Heart left ventricle (tissue), 16 donors: ENCODE measurements at regions not wholly inside any gene's neighbourhood (a gene's known extent, or its start where the extent isn't known, plus 50 kb on each side); places are given as distances from the start of the nearest gene placed in this dataset.

ENCODE experiments used
- ATAC-seq, 4 donors: fragments of 200-7000 bp; cut with Tn5 transposase; one replicate each; pipeline ENCODE4 v1.9.1; 2020 to 2022; ENCODE audit warnings: moderate library complexity in 4 of 4, mild to moderate bottlenecking in 3 of 4, moderate number of reproducible peaks in 1 of 4
- DNase-seq, 5 donors: peaks; one replicate each; pipeline ENCODE4 v3.0.0-alpha.2; 2020
- H3K27ac ChIP-seq, 12 donors: fragments of 200-600 bp; sonication (generic) in 4 of 12; one replicate each; pipeline versions ENCODE4 v1.5.0 to v1.8.0; 2016 to 2022; ENCODE audit warnings: mild to moderate bottlenecking in 2 of 12
- H3K27me3 ChIP-seq, 9 donors: fragments of 200-600 bp; sonication (generic) in 2 of 9; one replicate each; pipeline versions ENCODE4 v1.5.1 to v1.8.0; 2016 to 2022; ENCODE audit warnings: mild to moderate bottlenecking in 3 of 9
- H3K36me3 ChIP-seq, 9 donors: fragments of 200-600 bp; sonication (generic) in 2 of 9; one replicate each; pipeline versions ENCODE4 v1.5.0 to v1.8.0; 2018 to 2022; ENCODE audit warnings: mild to moderate bottlenecking in 2 of 9
- H3K4me1 ChIP-seq, 12 donors: fragments of 200-600 bp; sonication (generic) in 4 of 12; one replicate each; pipeline versions ENCODE4 v1.5.0 to v1.8.0; 2016 to 2022; ENCODE audit warnings: mild to moderate bottlenecking in 3 of 12
- H3K4me3 ChIP-seq, 12 donors: fragments of 200-600 bp; sonication (generic) in 4 of 12; one replicate each; pipeline versions ENCODE4 v1.5.0 to v1.8.0; 2017 to 2022; ENCODE audit warnings: mild to moderate bottlenecking in 9 of 12, moderate library complexity in 4 of 12
- H3K9me3 ChIP-seq, 12 donors: fragments of 200-600 bp; sonication (generic) in 4 of 12; one replicate each; pipeline versions ENCODE4 v1.5.0 to v1.8.0; 2016 to 2022; ENCODE audit warnings: mild to moderate bottlenecking in 1 of 12
- CTCF ChIP-seq, 12 donors: fragments of 200-600 bp; sonication (generic) in 4 of 12; IDR thresholded peaks; one replicate each; pipeline versions ENCODE4 v1.5.0 to v1.8.0; 2018 to 2022; ENCODE audit warnings: antibody characterized with exemption in 12 of 12, mild to moderate bottlenecking in 5 of 12
- POLR2A ChIP-seq, 2 donors: fragments of 450-650 bp; IDR thresholded peaks; one replicate each; pipeline ENCODE4 v1.6.1; 2017; ENCODE audit warnings: antibody characterized with exemption in 2 of 2, mild to moderate bottlenecking in 2 of 2, moderate library complexity in 2 of 2
- WGBS, 4 donors: extraction: QIAGEN DNeasy Blood & Tissue Kit in 2 of 4; methylation state at CpG; one replicate each; pipeline versions ENCODE4 v1.1.5 to v1.1.7; 2013 to 2018; 5-methylcytosine and 5-hydroxymethylcytosine counted together
- intact Hi-C, 10 donors: fragments of 100-400 bp; cut with DNase I; formaldehyde crosslinking; loops; one replicate each; pipeline versions ENCODE4 v1.11.1 to v1.14.2; 2022
- donor health status: ischemic (EF 13 %, LVEDD 7.1; RV severe dilation, severe dysfunction).
- donor health status: healthy with polysubstance abuse.
- donor health status: DM: no; HTN: yes; CAD: no.
- donor health status: DM: no; HTN: no; CAD: no.
- donor health status: ischemic (EF 25% LVEDD 6.9; RV normal size, moderate dysfunction).
- donor health status: ischemic (EF 25% LVEDD 5.7; RV mildly dilated, moderate dysfunction).
- donor health status: healthy.
- donor health status: DM: yes; HTN: yes; CAD: no.
- donor health status: ischemic (EF 35%, LVEDD 5.7; RV mildly dilated, moderate dysfunction).
- donor health status: nonischemic (EF 11% LVEDD 7.7; RV severe dilation, severe dysfunction).
- donor health status: DM: yes; HTN: yes; CAD: no.
- donor health status: PGD.
- donor health status: ischemic (EF 29% LVEDD 5.4; RV normal size, mild dysfunction).
- donor health status: nonischemic (EF 23%, LVEDD 6.1; RV moderate dilation, normal function).

- no peak overlapping the region for H3K27ac ChIP-seq
- ATAC-seq = no peak
- intact Hi-C loops = loop anchor here in 9 of 10 donors (5.0 to 10.0 kb wide), 4 partner anchors 114 to 1734 kb away; no protein-coding TSS in a partner anchor
- peaks cover 0 to 2% (median 0%) of the 10 kb centered on the region in 12 donors for H3K4me1 ChIP-seq
- H3K36me3 ChIP-seq = no peaks in the 10 kb centered on the region
- H3K9me3 ChIP-seq = no peaks in the 10 kb centered on the region
- no peak overlapping the region for H3K4me3 ChIP-seq
- no peaks in the 10 kb centered on the region for H3K27me3 ChIP-seq
- no peak for DNase-seq
- TF ChIP-seq POLR2A (IDR thresholded peaks at IDR 0.05) = no peak
- TF ChIP-seq CTCF (IDR thresholded peaks at IDR 0.05) = no peak
Measured at GRCh38 chr12:29071099-29071498, 78.0 kb upstream of the FAR2 start.

GRCh38 chr12:29072631-29073030 is 76.4 kb upstream of the FAR2 start:
- H3K9me3 ChIP-seq = no peaks in the 10 kb centered on the region
- H3K4me1 ChIP-seq = no peaks in the 10 kb centered on the region
- TF ChIP-seq POLR2A (IDR thresholded peaks at IDR 0.05) = no peak
- no peak for TF ChIP-seq CTCF (IDR thresholded peaks at IDR 0.05)
- H3K27ac ChIP-seq = no peak overlapping the region
- H3K4me3 ChIP-seq = no peak overlapping the region
- H3K36me3 ChIP-seq = no peaks in the 10 kb centered on the region
- intact Hi-C loops = loop anchor here (2.0 to 10.0 kb wide), 6 partner anchors 112 to 1732 kb away; no protein-coding TSS in a partner anchor
- DNase-seq (no peak), ATAC-seq (no peak)
- H3K27me3 ChIP-seq = no peaks in the 10 kb centered on the region
- WGBS, 4 donors = 81 to 93% (median 84%) methylated on average over 1 of the region's 1 CpG

GRCh38 chr12:29073631-29074239 is 75.3 kb upstream of the FAR2 start:
- H3K4me3 ChIP-seq = no peak overlapping the region
- no peak overlapping the region for H3K27ac ChIP-seq
- no peaks in the 10 kb centered on the region for H3K36me3 ChIP-seq
- no peaks in the 10 kb centered on the region for H3K4me1 ChIP-seq
- ATAC-seq (peak; percentile 55 to 81 (median 69)), DNase-seq (no peak)
- intact Hi-C loops = loop anchor here (2.0 to 10.0 kb wide), 6 partner anchors 111 to 1731 kb away; no protein-coding TSS in a partner anchor
- H3K27me3 ChIP-seq = no peaks in the 10 kb centered on the region
- 32 to 37% (median 35%) methylated on average over 3 of the region's 3 CpGs for WGBS, 4 donors
- H3K9me3 ChIP-seq = no peaks in the 10 kb centered on the region
- TF ChIP-seq CTCF (IDR thresholded peaks at IDR 0.05) (peak; percentile 65 to 84 (median 74)), POLR2A (IDR thresholded peaks at IDR 0.05) (no peak)

- H3K27me3 ChIP-seq = no peaks in the 10 kb centered on the region
- DNase-seq (no peak), ATAC-seq (no peak)
- H3K36me3 ChIP-seq = no peaks in the 10 kb centered on the region
- no peak overlapping the region for H3K4me3 ChIP-seq
- no peak overlapping the region for H3K27ac ChIP-seq
- intact Hi-C loops = no loop called here
- H3K9me3 ChIP-seq = no peaks in the 10 kb centered on the region
- TF ChIP-seq POLR2A (IDR thresholded peaks at IDR 0.05) (no peak), CTCF (IDR thresholded peaks at IDR 0.05) (no peak)
- no peaks in the 10 kb centered on the region for H3K4me1 ChIP-seq
Measured at GRCh38 chr12:29081101-29081500, 68.0 kb upstream of the FAR2 start.
